ENCODE measurements at regions not wholly inside any gene's neighbourhood (a gene's known extent, or its start where the extent isn't known, plus 50 kb on each side); places are given as distances from the start of the nearest gene placed in this dataset.
"Not testable (repeated sequence)": the region's sequence is repeated elsewhere in the genome, so short reads cannot be mapped to it uniquely, and the experiment has no call there.

GRCh38 chr12:131469945-131470344, 240.9 kb upstream of the SFSWAP start:
- H3K4me3 ChIP-seq (ENCODE audit: low read length); H3K9me3 ChIP-seq (ENCODE audit: low read length); H3K9me2 ChIP-seq (ENCODE audit: insufficient read depth, low read length); H3K36me3 ChIP-seq (ENCODE audit: insufficient read depth, low read length); H4K20me1 ChIP-seq (ENCODE audit: insufficient read depth); H2AFZ ChIP-seq (ENCODE audit: low read depth, low read length); H3K27ac ChIP-seq (ENCODE audit: low read length); H3K4me2 ChIP-seq (ENCODE audit: low read length); H3K9ac ChIP-seq (ENCODE audit: low read length); H3F3A ChIP-seq (ENCODE audit: insufficient read depth, low read length, poor library complexity, severe bottlenecking); H3K27me3 ChIP-seq (ENCODE audit: insufficient read depth, low read depth, low read length); H3K79me2 ChIP-seq (replicated peaks; ENCODE audit: insufficient read depth, low read length): not testable (repeated sequence)
- TF ChIP-seq REST (IDR thresholded peaks at IDR 0.05; ENCODE audit: borderline replicate concordance) = peak; percentile 17

- Histone ChIP-seq H3K27me3 (ENCODE audit: insufficient read depth, low read depth, low read length) (no peaks in the 10 kb centered on the region), H3K27ac (ENCODE audit: low read length) (no peak overlapping the region), H3K9me2 (ENCODE audit: insufficient read depth, low read length) (no peaks in the 10 kb centered on the region), H3K36me3 (ENCODE audit: insufficient read depth, low read length) (no peaks in the 10 kb centered on the region), H3K4me3 (ENCODE audit: low read length) (no peak overlapping the region), H3K4me2 (ENCODE audit: low read length) (no peak overlapping the region), H3K9ac (ENCODE audit: low read length) (no peak overlapping the region), H4K20me1 (ENCODE audit: insufficient read depth) (no peaks in the 10 kb centered on the region), H3F3A (ENCODE audit: insufficient read depth, low read length, poor library complexity, severe bottlenecking) (no peaks in the 10 kb centered on the region), H2AFZ (ENCODE audit: low read depth, low read length) (no peak overlapping the region), H3K9me3 (ENCODE audit: low read length) (no peaks in the 10 kb centered on the region), H3K79me2 (replicated peaks; ENCODE audit: insufficient read depth, low read length) (no peaks in the 10 kb centered on the region)
- no peak for TF ChIP-seq RAD21 (conservative IDR thresholded peaks at IDR 0.05)
- TF ChIP-seq CTCF (IDR thresholded peaks at IDR 0.05; ENCODE audit: poor library complexity, severe bottlenecking) = no peak
- TF ChIP-seq EZH2 (IDR thresholded peaks at IDR 0.05; ENCODE audit: borderline replicate concordance, insufficient read depth, low read length, poor library complexity, severe bottlenecking) = no peak
- TF ChIP-seq SMC3 (conservative IDR thresholded peaks at IDR 0.05; ENCODE audit: poor library complexity) = no peak
- no peak for TF ChIP-seq TAF1 (IDR thresholded peaks at IDR 0.05; ENCODE audit: low read depth)
- no peak for TF ChIP-seq MXI1 (conservative IDR thresholded peaks at IDR 0.05; ENCODE audit: poor library complexity, severe bottlenecking)
- TF ChIP-seq POLR2AphosphoS5 (IDR thresholded peaks at IDR 0.05) = no peak
- no peak for TF ChIP-seq EP300 (conservative IDR thresholded peaks at IDR 0.05; ENCODE audit: poor library complexity, severe bottlenecking)
- no peak for TF ChIP-seq REST (IDR thresholded peaks at IDR 0.05; ENCODE audit: borderline replicate concordance)
Measured at GRCh38 chr12:131471271-131471905, 239.5 kb upstream of the SFSWAP start.

Measured in neural cell (in vitro differentiated cells).